Osteocyte (in vitro differentiated cells): ENCODE measurements at regions not wholly inside any gene's neighbourhood (a gene's known extent, or its start where the extent isn't known, plus 50 kb on each side); places are given as distances from the start of the nearest gene placed in this dataset.

Experiments
- DNase-seq: peaks from one replicate; pipeline ENCODE4 v3.0.0; 2021; ENCODE audit warnings: mixed read lengths; ENCODE audit not compliant: unreplicated experiment; ENCODE audit errors: extremely low spot score
- H3K27ac Mint-ChIP-seq: one replicate; pipeline ENCODE4 v1.8.0; 2021; ENCODE audit warnings: mild to moderate bottlenecking, mixed read lengths; ENCODE audit not compliant: unreplicated experiment
- H3K27me3 Mint-ChIP-seq: one replicate; pipeline ENCODE4 v1.8.0; 2021; ENCODE audit warnings: mixed read lengths; ENCODE audit not compliant: unreplicated experiment
- H3K36me3 Mint-ChIP-seq: one replicate; pipeline ENCODE4 v1.8.0; 2021; ENCODE audit warnings: mixed read lengths; ENCODE audit not compliant: unreplicated experiment
- H3K4me1 Mint-ChIP-seq: one replicate; pipeline ENCODE4 v1.8.0; 2021; ENCODE audit warnings: mixed read lengths; ENCODE audit not compliant: unreplicated experiment
- H3K4me3 Mint-ChIP-seq: one replicate; pipeline ENCODE4 v1.8.0; 2021; ENCODE audit warnings: mild to moderate bottlenecking, moderate library complexity, mixed read lengths; ENCODE audit not compliant: unreplicated experiment
- H3K9me3 Mint-ChIP-seq: one replicate; pipeline ENCODE4 v1.8.0; 2021; ENCODE audit warnings: mixed read lengths; ENCODE audit not compliant: unreplicated experiment
- TF ChIP-seq, protein P1 (sequence below): fragments of 200-600 bp; sonication (generic); IDR thresholded peaks from 2 replicates; pipeline ENCODE4 v1.5.0; 2021; ENCODE audit warnings: antibody characterized with exemption, mild to moderate bottlenecking, moderate library complexity

DNA sequence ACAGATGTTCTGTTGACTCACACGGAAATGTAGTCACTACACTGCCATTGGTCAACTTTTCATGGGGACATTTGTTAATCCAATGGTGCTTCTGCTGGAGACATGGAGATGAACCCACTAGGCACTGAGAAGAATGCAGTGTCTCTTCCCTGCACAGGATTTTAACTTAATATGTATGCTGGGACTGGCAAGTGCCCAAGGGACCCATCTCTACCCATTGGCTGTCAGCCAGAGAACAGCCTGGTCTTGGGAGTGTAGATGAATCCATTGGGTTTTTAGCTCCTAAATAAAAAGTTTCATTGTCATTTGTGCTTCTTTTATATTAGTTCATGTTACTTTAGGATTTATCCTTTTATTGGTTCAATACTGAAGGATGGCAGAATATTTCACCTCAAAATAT lies 195.8 kb upstream of the CDH6 start:
- H3K27ac Mint-ChIP-seq: no peak overlapping the region
- peaks cover 13% of the 10 kb centered on the region for H3K9me3 Mint-ChIP-seq
- peaks cover 2% of the 10 kb centered on the region for H3K36me3 Mint-ChIP-seq
- no peaks in the 10 kb centered on the region for H3K4me1 Mint-ChIP-seq
- DNase-seq: no peak
- TF ChIP-seq, protein P1, sequence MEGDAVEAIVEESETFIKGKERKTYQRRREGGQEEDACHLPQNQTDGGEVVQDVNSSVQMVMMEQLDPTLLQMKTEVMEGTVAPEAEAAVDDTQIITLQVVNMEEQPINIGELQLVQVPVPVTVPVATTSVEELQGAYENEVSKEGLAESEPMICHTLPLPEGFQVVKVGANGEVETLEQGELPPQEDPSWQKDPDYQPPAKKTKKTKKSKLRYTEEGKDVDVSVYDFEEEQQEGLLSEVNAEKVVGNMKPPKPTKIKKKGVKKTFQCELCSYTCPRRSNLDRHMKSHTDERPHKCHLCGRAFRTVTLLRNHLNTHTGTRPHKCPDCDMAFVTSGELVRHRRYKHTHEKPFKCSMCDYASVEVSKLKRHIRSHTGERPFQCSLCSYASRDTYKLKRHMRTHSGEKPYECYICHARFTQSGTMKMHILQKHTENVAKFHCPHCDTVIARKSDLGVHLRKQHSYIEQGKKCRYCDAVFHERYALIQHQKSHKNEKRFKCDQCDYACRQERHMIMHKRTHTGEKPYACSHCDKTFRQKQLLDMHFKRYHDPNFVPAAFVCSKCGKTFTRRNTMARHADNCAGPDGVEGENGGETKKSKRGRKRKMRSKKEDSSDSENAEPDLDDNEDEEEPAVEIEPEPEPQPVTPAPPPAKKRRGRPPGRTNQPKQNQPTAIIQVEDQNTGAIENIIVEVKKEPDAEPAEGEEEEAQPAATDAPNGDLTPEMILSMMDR: no peak
- H3K27me3 Mint-ChIP-seq: no peaks in the 10 kb centered on the region
- H3K4me3 Mint-ChIP-seq: no peak overlapping the region

DNA sequence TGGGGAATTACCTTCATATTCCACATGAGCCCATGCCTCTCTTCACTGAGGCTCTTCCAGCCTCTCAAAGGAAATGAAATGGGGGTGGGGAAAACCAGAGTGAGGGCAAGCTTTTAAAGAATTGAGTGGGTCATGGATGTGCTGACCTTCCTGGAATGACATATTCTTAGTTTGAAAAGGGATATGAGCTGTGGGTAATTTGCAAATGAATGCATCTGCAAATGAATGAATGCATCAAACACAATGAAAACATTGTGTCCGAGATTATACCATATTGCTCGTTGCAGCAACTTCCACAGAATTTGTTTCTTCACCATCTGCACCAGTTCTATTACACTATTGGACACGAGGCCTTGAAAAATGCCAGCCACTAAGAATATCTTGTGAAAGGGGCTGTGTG lies 198.6 kb upstream of the CDH6 start:
- peaks cover 8% of the 10 kb centered on the region for H3K9me3 Mint-ChIP-seq
- TF ChIP-seq, protein P1: no peak
- no peak overlapping the region for H3K27ac Mint-ChIP-seq
- H3K36me3 Mint-ChIP-seq: no peaks in the 10 kb centered on the region
- peaks cover 15% of the 10 kb centered on the region for H3K4me1 Mint-ChIP-seq
- no peak overlapping the region for H3K4me3 Mint-ChIP-seq
- no peaks in the 10 kb centered on the region for H3K27me3 Mint-ChIP-seq
- no peak for DNase-seq

- H3K4me1 Mint-ChIP-seq: peaks cover 15% of the 10 kb centered on the region
- TF ChIP-seq, protein P1: no peak
- DNase-seq: no peak
- no peaks in the 10 kb centered on the region for H3K27me3 Mint-ChIP-seq
- H3K27ac Mint-ChIP-seq: no peak overlapping the region
- peaks cover 8% of the 10 kb centered on the region for H3K9me3 Mint-ChIP-seq
- no peaks in the 10 kb centered on the region for H3K36me3 Mint-ChIP-seq
- no peak overlapping the region for H3K4me3 Mint-ChIP-seq
Observed at GRCh38 chr5:30994176-30994575, 199.3 kb upstream of the CDH6 start.

GRCh38 chr5:30991462-30991861 lies 202.0 kb upstream of the CDH6 start:
- H3K4me1 Mint-ChIP-seq: peaks cover 18% of the 10 kb centered on the region
- TF ChIP-seq, protein P1: no peak
- H3K27me3 Mint-ChIP-seq: no peaks in the 10 kb centered on the region
- no peaks in the 10 kb centered on the region for H3K36me3 Mint-ChIP-seq
- DNase-seq: no peak
- peaks cover 8% of the 10 kb centered on the region for H3K9me3 Mint-ChIP-seq
- H3K4me3 Mint-ChIP-seq: no peak overlapping the region
- peak overlapping the region; percentile 36 for H3K27ac Mint-ChIP-seq

- no peaks in the 10 kb centered on the region for H3K9me3 Mint-ChIP-seq
- no peak for DNase-seq
- no peak overlapping the region for H3K4me3 Mint-ChIP-seq
- H3K36me3 Mint-ChIP-seq: no peaks in the 10 kb centered on the region
- no peaks in the 10 kb centered on the region for H3K27me3 Mint-ChIP-seq
- no peak overlapping the region for H3K27ac Mint-ChIP-seq
- TF ChIP-seq, protein P1: no peak
- peaks cover 2% of the 10 kb centered on the region for H3K4me1 Mint-ChIP-seq
Observed at GRCh38 chr5:30981576-30981975, 211.9 kb upstream of the CDH6 start.
